B cell (primary cell): ENCODE measurements at regions not wholly inside any gene's neighbourhood (a gene's known extent, or its start where the extent isn't known, plus 50 kb on each side); places are given as distances from the start of the nearest gene placed in this dataset.

ENCODE experiments used
- ATAC-seq: fragments of 200-7000 bp; cut with Tn5 transposase; one replicate; pipeline ENCODE4 v1.10.0; 2021; ENCODE audit warnings: low read depth, mild to moderate bottlenecking, moderate number of reproducible peaks, moderate library complexity
- CTCF ChIA-PET: fragments of 350-600 bp; sonication (Branson Sonifier 250); formaldehyde crosslinking; loops from one replicate; lab custom pipeline; 2021; ENCODE audit warnings: antibody characterized with exemption, inconsistent platforms; lab: Charles Lee
- POLR2A ChIA-PET: fragments of 350-600 bp; sonication (Branson Sonifier 250); formaldehyde crosslinking; loops from one replicate; lab custom pipeline; 2021; ENCODE audit warnings: antibody characterized with exemption; lab: Charles Lee
- DNase-seq: peaks from one replicate; pipeline ENCODE4 v3.0.0; 2013
- H2AFZ ChIP-seq: 2 replicates; pipeline ENCODE4 v1.6.1; 2012; ENCODE audit warnings: mild to moderate bottlenecking, low read depth, low read length; ENCODE audit not compliant: insufficient read depth, poor library complexity, severe bottlenecking
- H3K27ac ChIP-seq, 2 donors: 1 replicate in 1 of 2; 2 replicates in 1 of 2; pipeline ENCODE4 v1.5.1; 2012 to 2013; ENCODE audit warnings: low read length in 2 of 2, mild to moderate bottlenecking in 2 of 2, moderate library complexity in 1 of 2
- H3K27me3 ChIP-seq, 4 experiments: fragments of 200-600 bp in 1 of 4; sonication (generic) in 1 of 4; replicated peaks in 1 of 4; 1 replicate in 2 of 4; 2 replicates in 2 of 4; pipeline versions ENCODE4 v1.6.1 to v1.7.0; 2013 to 2016; ENCODE audit warnings: low read length in 3 of 4, mild to moderate bottlenecking in 2 of 4, mixed read lengths in 1 of 4, moderate library complexity in 1 of 4; ENCODE audit not compliant: insufficient read depth in 4 of 4, control insufficient read depth in 3 of 4; ENCODE audit errors: control extremely low read depth in 1 of 4
- H3K36me3 ChIP-seq, 2 experiments: replicated peaks in 1 of 2; 1 replicate in 1 of 2; 2 replicates in 1 of 2; pipeline versions ENCODE4 v1.6.1 to v1.7.1; 2013; ENCODE audit warnings: low read length in 1 of 2; ENCODE audit not compliant: insufficient read depth in 2 of 2, control insufficient read depth in 1 of 2; ENCODE audit errors: control extremely low read depth in 1 of 2, extremely low read depth in 1 of 2
- H3K4me1 ChIP-seq, 2 donors: fragments of 200-600 bp in 1 of 2; sonication (generic) in 1 of 2; 1 replicate in 1 of 2; 2 replicates in 1 of 2; pipeline versions ENCODE4 v1.5.1 to v1.6.1; 2013 to 2017; ENCODE audit warnings: low read length in 2 of 2; ENCODE audit not compliant: control insufficient read depth in 2 of 2, insufficient read depth in 2 of 2
- H3K4me2 ChIP-seq: replicated peaks from 2 replicates; pipeline ENCODE3; 2012; ENCODE audit warnings: mild to moderate bottlenecking, low read depth, low read length; ENCODE audit not compliant: poor library complexity, severe bottlenecking
- H3K4me3 ChIP-seq, 5 experiments: fragments of 200-600 bp in 1 of 5; sonication (generic) in 1 of 5; 1 replicate in 3 of 5; 2 replicates in 2 of 5; pipeline versions ENCODE4 v1.5.1 to v1.7.0; 2011 to 2016; ENCODE audit warnings: low read length in 4 of 5, mild to moderate bottlenecking in 4 of 5, low read depth in 2 of 5, control low read depth in 1 of 5, moderate library complexity in 1 of 5; ENCODE audit not compliant: insufficient read depth in 1 of 5; ENCODE audit errors: control extremely low read depth in 1 of 5, extremely low read depth in 1 of 5
- H3K79me2 ChIP-seq: fragments of 200-600 bp; sonication (generic); one replicate; pipeline ENCODE4 v1.6.0; 2016; ENCODE audit warnings: low read length; ENCODE audit not compliant: control insufficient read depth, insufficient read depth
- H3K9ac ChIP-seq: fragments of 200-600 bp; sonication (generic); 2 replicates; pipeline ENCODE4 v1.6.1; 2017; ENCODE audit warnings: mild to moderate bottlenecking, low read length, moderate library complexity
- H3K9me3 ChIP-seq, 3 donors: one replicate each; pipeline versions ENCODE4 v1.6.1 to v1.7.1; 2013; ENCODE audit warnings: low read length in 2 of 3; ENCODE audit not compliant: control insufficient read depth in 2 of 3, insufficient read depth in 1 of 3; ENCODE audit errors: control extremely low read depth in 1 of 3
- H4K20me1 ChIP-seq: 2 replicates; pipeline ENCODE4 v1.6.0; 2012; ENCODE audit warnings: mild to moderate bottlenecking, low read length; ENCODE audit not compliant: insufficient read depth, control insufficient read depth, poor library complexity, severe bottlenecking
- H3K27ac Mint-ChIP-seq: one replicate; pipeline ENCODE4 v1.8.0; 2021; ENCODE audit warnings: mixed read lengths
- H3K27me3 Mint-ChIP-seq: one replicate; pipeline ENCODE4 v1.8.0; 2021; ENCODE audit warnings: mixed read lengths
- H3K4me1 Mint-ChIP-seq: one replicate; pipeline ENCODE4 v1.8.0; 2021; ENCODE audit warnings: mixed read lengths
- H3K4me3 Mint-ChIP-seq: one replicate; pipeline ENCODE4 v1.8.0; 2021; ENCODE audit warnings: mixed read lengths
- H3K9me3 Mint-ChIP-seq: one replicate; pipeline ENCODE4 v1.8.0; 2022; ENCODE audit warnings: mixed read lengths; ENCODE audit not compliant: insufficient read depth
- EZH2 ChIP-seq: IDR thresholded peaks from 2 replicates; pipeline ENCODE4 v1.6.1; 2012; ENCODE audit warnings: borderline replicate concordance, low read depth, mild to moderate bottlenecking, moderate library complexity, low read length; ENCODE audit not compliant: insufficient read depth, poor library complexity, severe bottlenecking
- WGBS: methylation state at CpG from one replicate; pipeline ENCODE4 v1.1.5; 2013; ENCODE audit warnings: missing lambda C conversion rate; ENCODE audit not compliant: insufficient coverage; 5-methylcytosine and 5-hydroxymethylcytosine counted together
- intact Hi-C: fragments of 100-400 bp; cut with micrococcal nuclease; formaldehyde crosslinking; loops from one replicate; pipeline ENCODE4 v1.10.0; 2022
- TF ChIP-seq, protein P1 (sequence below): fragments of 200-600 bp; IDR thresholded peaks from one replicate; pipeline ENCODE4 v1.8.0; 2022; ENCODE audit warnings: antibody characterized with exemption, mild to moderate bottlenecking

GRCh38 chr10:5584895-5585516 lies 60.2 kb downstream of the CALML3 start:
- ChIA-PET POLR2A (no interaction called here), CTCF (interaction anchor here (0.7 to 4.3 kb wide), 6 partner anchors 9 to 44 kb away, joined by 3 to 21 read pairs (median 3); no protein-coding TSS in a partner anchor)
- no peak overlapping the region for H3K4me2 ChIP-seq
- ATAC-seq (no peak), DNase-seq (no peak)
- H3K4me3 ChIP-seq = no peak overlapping the region
- WGBS = 71% methylated on average over 4 of the region's 10 CpGs
- H3K9ac ChIP-seq = no peak overlapping the region
- TF ChIP-seq, protein P1, sequence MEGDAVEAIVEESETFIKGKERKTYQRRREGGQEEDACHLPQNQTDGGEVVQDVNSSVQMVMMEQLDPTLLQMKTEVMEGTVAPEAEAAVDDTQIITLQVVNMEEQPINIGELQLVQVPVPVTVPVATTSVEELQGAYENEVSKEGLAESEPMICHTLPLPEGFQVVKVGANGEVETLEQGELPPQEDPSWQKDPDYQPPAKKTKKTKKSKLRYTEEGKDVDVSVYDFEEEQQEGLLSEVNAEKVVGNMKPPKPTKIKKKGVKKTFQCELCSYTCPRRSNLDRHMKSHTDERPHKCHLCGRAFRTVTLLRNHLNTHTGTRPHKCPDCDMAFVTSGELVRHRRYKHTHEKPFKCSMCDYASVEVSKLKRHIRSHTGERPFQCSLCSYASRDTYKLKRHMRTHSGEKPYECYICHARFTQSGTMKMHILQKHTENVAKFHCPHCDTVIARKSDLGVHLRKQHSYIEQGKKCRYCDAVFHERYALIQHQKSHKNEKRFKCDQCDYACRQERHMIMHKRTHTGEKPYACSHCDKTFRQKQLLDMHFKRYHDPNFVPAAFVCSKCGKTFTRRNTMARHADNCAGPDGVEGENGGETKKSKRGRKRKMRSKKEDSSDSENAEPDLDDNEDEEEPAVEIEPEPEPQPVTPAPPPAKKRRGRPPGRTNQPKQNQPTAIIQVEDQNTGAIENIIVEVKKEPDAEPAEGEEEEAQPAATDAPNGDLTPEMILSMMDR = no peak
- no peak for TF ChIP-seq EZH2
- peaks cover 32 to 33% of the 10 kb centered on the region in 2 donors for H3K4me1 ChIP-seq
- no peak overlapping the region for H3K4me3 Mint-ChIP-seq
- no peak overlapping the region for H3K27ac Mint-ChIP-seq
- peaks cover 0 to 11% (median 3%) of the 10 kb centered on the region in 4 experiments for H3K27me3 ChIP-seq
- H3K79me2 ChIP-seq = no peaks in the 10 kb centered on the region
- H3K27me3 Mint-ChIP-seq = peaks cover 13% of the 10 kb centered on the region
- H3K4me1 Mint-ChIP-seq = peaks cover 40% of the 10 kb centered on the region
- H4K20me1 ChIP-seq = no peaks in the 10 kb centered on the region
- no peaks in the 10 kb centered on the region for H3K36me3 ChIP-seq
- no peaks in the 10 kb centered on the region for H3K9me3 Mint-ChIP-seq
- peaks cover 0 to 8% (median 2%) of the 10 kb centered on the region in 3 donors for H3K9me3 ChIP-seq
- H3K27ac ChIP-seq = no peak overlapping the region
- no peak overlapping the region for H2AFZ ChIP-seq
- intact Hi-C loops = no loop called here

DNA sequence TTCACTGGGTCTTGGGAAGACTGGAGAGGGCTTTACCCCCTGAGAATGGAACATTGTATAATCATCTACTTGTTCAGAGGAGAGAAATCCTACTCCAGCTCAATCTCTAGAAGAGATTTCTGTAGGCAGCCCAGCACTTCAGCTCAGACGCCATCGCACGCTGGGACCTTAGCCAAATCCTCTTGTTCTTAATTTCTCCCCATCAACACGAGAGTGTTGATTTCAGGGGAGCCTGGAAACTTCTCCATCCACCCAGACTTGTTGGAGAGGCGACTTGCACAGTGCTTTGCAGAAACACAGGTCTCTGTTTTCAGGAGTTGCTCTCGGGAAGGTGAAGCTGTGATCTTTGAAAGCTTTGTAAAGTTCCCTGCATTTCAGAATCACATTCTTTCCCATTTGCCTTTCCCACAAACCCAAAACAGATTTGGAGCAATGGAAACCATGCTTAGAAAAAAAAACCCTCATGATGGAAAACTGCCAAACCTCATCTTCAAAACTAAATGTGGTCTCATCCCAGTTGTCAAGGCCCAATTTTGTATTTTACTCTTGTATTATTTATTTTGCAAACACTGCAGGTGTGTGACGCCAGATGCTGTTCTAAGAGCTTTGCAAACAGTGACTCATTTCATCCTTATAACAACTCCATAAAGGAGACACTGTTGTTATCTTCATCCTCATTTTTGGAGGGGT lies 60.9 kb downstream of the CALML3 start:
- no peak overlapping the region for H3K4me2 ChIP-seq
- no peak overlapping the region for H3K4me3 Mint-ChIP-seq

More for the DNA sequence above, 60.9 kb downstream of the CALML3 start:
- Histone ChIP-seq H3K4me1 (peaks cover 32 to 33% of the 10 kb centered on the region in 2 donors), H3K36me3 (no peaks in the 10 kb centered on the region), H3K4me3 (no peak overlapping the region), H2AFZ (no peak overlapping the region), H3K27me3 (peaks cover 0 to 13% (median 3%) of the 10 kb centered on the region in 4 experiments), H3K9me3 (peaks cover 0 to 9% (median 2%) of the 10 kb centered on the region in 3 donors), H3K9ac (no peak overlapping the region), H3K79me2 (no peaks in the 10 kb centered on the region), H3K27ac (no peak overlapping the region), H4K20me1 (no peaks in the 10 kb centered on the region)
- ATAC-seq (no peak), DNase-seq (no peak)
- intact Hi-C loops = no loop called here
- no peak for TF ChIP-seq EZH2
- TF ChIP-seq, protein P1 = no peak
- Mint-ChIP-seq H3K27ac (no peak overlapping the region), H3K27me3 (peaks cover 16% of the 10 kb centered on the region), H3K9me3 (no peaks in the 10 kb centered on the region), H3K4me1 (peaks cover 36% of the 10 kb centered on the region)
- ChIA-PET POLR2A (no interaction called here), CTCF (interaction anchor here (0.7 to 4.3 kb wide), 4 partner anchors 9 to 143 kb away, joined by 3 to 21 read pairs (median 3); no protein-coding TSS in a partner anchor)
- 97% methylated on average over 4 of the region's 7 CpGs for WGBS
